Common myeloid progenitor, CD34-positive (primary cell): ENCODE measurements at regions not wholly inside any gene's neighbourhood (a gene's known extent, or its start where the extent isn't known, plus 50 kb on each side); places are given as distances from the start of the nearest gene placed in this dataset.

Experiments
- CTCF ChIA-PET: fragments of 350-600 bp; sonication (Branson Sonifier 250); formaldehyde crosslinking; loops from one replicate; lab custom pipeline; 2021; ENCODE audit warnings: antibody characterized with exemption; lab: Charles Lee
- POLR2A ChIA-PET: fragments of 350-600 bp; sonication (Branson Sonifier 250); formaldehyde crosslinking; loops from one replicate; lab custom pipeline; 2021; ENCODE audit warnings: antibody characterized with exemption; lab: Charles Lee
- DNase-seq, 3 donors: peaks; one replicate each; pipeline versions ENCODE4 v3.0.0 to v3.0.0-alpha.2; 2013
- H3K27ac ChIP-seq, 2 experiments: 1 replicate in 1 of 2; 2 replicates in 1 of 2; pipeline ENCODE4 v1.7.0; 2013; ENCODE audit warnings: inconsistent platforms in 2 of 2, low read length in 2 of 2, mild to moderate bottlenecking in 2 of 2, low read depth in 1 of 2, moderate library complexity in 1 of 2; ENCODE audit not compliant: severe bottlenecking in 2 of 2, insufficient read depth in 1 of 2, poor library complexity in 1 of 2
- H3K27me3 ChIP-seq, 5 experiments: replicated peaks in 2 of 5; 1 replicate in 3 of 5; 2 replicates in 2 of 5; pipeline versions ENCODE4 v1.6.1 to v1.7.0; 2013; ENCODE audit warnings: low read length in 4 of 5, mild to moderate bottlenecking in 2 of 5, moderate library complexity in 2 of 5, inconsistent platforms in 1 of 5; ENCODE audit not compliant: insufficient read depth in 5 of 5, control insufficient read depth in 4 of 5
- H3K36me3 ChIP-seq, 4 experiments: 1 replicate in 2 of 4; 2 replicates in 2 of 4; pipeline versions ENCODE4 v1.6.1 to v1.7.0; 2013; ENCODE audit warnings: low read length in 3 of 4, control low read depth in 1 of 4, mild to moderate bottlenecking in 1 of 4; ENCODE audit not compliant: control insufficient read depth in 4 of 4, insufficient read depth in 4 of 4
- H3K4me1 ChIP-seq, 4 experiments: 1 replicate in 3 of 4; 2 replicates in 1 of 4; pipeline versions ENCODE4 v1.6.1 to v1.7.1; 2013; ENCODE audit warnings: low read length in 3 of 4, mild to moderate bottlenecking in 3 of 4, control low read depth in 1 of 4, inconsistent platforms in 1 of 4, moderate library complexity in 1 of 4; ENCODE audit not compliant: control insufficient read depth in 4 of 4, insufficient read depth in 4 of 4; ENCODE audit errors: control extremely low read depth in 1 of 4
- H3K4me3 ChIP-seq, 7 experiments: 1 replicate in 4 of 7; 2 replicates in 3 of 7; pipeline versions ENCODE4 v1.5.1 to v1.7.0; 2013; ENCODE audit warnings: mild to moderate bottlenecking in 7 of 7, low read length in 6 of 7, moderate library complexity in 6 of 7, inconsistent platforms in 2 of 7, low read depth in 2 of 7, control low read depth in 1 of 7; ENCODE audit not compliant: insufficient read depth in 4 of 7, control insufficient read depth in 1 of 7; ENCODE audit errors: extremely low read depth in 1 of 7
- H3K9me3 ChIP-seq, 5 experiments: 1 replicate in 4 of 5; 2 replicates in 1 of 5; pipeline versions ENCODE4 v1.6.1 to v1.7.1; 2013; ENCODE audit warnings: low read length in 4 of 5, mild to moderate bottlenecking in 2 of 5, inconsistent platforms in 1 of 5, low read depth in 1 of 5, moderate library complexity in 1 of 5; ENCODE audit not compliant: control insufficient read depth in 4 of 5, insufficient read depth in 2 of 5; ENCODE audit errors: control extremely low read depth in 1 of 5
- WGBS: methylation state at CpG from one replicate; pipeline ENCODE4 v1.1.5; 2013; ENCODE audit not compliant: insufficient coverage; 5-methylcytosine and 5-hydroxymethylcytosine counted together

DNA sequence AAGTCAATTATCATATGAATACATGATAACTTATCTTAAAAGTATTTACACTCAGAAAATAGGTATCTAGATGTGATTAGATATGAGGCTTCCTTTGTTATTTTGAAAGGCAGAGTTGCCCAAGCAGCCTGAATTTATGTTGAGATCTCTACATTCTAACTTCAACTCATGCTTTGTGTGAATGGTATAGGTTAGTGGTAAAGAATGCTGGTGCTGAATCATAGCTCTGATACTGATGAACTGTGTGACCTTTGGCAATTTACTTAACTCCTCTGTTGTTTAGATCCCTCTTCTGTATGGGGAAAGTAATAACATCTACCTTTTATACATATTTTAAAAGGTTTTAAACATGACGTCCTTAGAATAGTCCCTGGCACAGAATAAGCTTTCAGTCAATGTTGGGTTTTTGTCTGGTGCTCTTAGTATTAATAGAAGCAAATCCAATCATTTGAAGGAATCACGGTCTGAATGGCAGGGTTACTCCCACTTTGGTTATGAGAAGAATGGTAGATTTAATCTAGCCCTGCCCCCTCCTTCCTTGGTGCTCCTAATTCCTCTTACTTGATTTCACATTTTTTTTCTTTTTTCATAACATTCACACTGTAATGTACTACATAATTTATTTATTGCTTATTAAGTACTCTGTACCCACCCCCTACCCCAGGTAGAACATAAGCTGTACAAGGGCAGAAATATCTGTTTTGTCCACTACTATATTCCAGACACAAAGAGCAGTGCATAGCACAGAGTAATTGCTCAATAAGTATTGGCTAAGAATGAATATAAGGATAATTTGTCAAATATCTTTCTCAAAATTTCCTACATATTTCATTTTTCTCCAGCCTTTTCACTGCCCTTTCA is 203.3 kb upstream of the KRR1 start:
- no peaks in the 10 kb centered on the region for H3K9me3 ChIP-seq
- DNase-seq = no peak
- H3K4me1 ChIP-seq = no peaks in the 10 kb centered on the region
- POLR2A ChIA-PET = no interaction called here
- no CpG with 5 or more reads among the region's 2 CpGs for WGBS
- CTCF ChIA-PET = no interaction called here
- no peaks in the 10 kb centered on the region for H3K36me3 ChIP-seq
- H3K27ac ChIP-seq = no peak overlapping the region
- no peak overlapping the region for H3K4me3 ChIP-seq
- no peaks in the 10 kb centered on the region for H3K27me3 ChIP-seq

DNA sequence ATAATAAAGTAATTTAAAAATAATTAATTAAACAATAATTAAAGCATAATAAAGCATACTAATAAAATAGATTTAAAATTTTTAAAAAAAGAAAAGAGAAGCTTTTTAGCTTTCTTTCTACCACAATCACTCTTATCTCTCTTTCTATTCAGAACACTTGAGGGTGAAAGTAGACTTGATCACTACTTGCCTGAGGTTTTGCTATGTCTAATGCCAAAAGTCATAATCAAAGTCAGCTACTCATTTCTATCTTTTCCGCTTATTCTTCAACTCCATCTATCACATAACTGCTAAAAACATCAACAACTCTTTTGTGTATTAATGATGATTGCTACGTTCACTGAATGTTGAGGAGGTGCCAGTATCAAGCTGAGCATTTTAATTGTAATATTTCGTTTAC is 202.0 kb upstream of the KRR1 start:
- POLR2A ChIA-PET = no interaction called here
- H3K4me1 ChIP-seq = no peaks in the 10 kb centered on the region
- no peak overlapping the region for H3K4me3 ChIP-seq
- WGBS = no CpG with 5 or more reads among the region's 3 CpGs
- H3K27me3 ChIP-seq = no peaks in the 10 kb centered on the region
- H3K36me3 ChIP-seq = no peaks in the 10 kb centered on the region
- no peaks in the 10 kb centered on the region for H3K9me3 ChIP-seq
- no peak overlapping the region for H3K27ac ChIP-seq
- CTCF ChIA-PET = no interaction called here
- DNase-seq = no peak

DNA sequence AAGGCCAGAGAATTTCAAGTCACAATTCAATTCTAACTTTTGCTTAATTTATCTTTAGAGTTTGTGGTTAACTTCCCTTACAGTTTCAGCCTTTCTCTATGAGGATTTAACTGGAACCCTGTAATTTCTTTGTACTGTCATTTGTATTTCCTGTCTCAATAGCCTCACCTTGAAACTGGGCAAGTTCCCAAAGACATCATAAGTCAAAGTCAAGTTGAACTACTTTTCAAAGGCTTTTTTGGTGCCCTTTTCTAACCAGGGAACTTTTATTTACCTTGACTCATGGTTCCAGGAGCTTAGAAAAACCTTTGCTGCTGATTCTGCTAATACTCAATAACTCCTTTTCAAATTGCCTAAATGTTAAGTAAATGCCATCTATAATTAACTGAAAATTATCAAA is 200.8 kb upstream of the KRR1 start:
- Histone ChIP-seq H3K27me3 (no peaks in the 10 kb centered on the region), H3K27ac (no peak overlapping the region), H3K36me3 (no peaks in the 10 kb centered on the region), H3K4me1 (no peaks in the 10 kb centered on the region), H3K4me3 (no peak overlapping the region), H3K9me3 (no peaks in the 10 kb centered on the region)
- DNase-seq = no peak
- POLR2A ChIA-PET = interaction anchor here (0.7 kb wide), 1 partner anchor 95 kb away, joined by 3 read pairs; no protein-coding TSS in a partner anchor
- CTCF ChIA-PET = no interaction called here

DNA sequence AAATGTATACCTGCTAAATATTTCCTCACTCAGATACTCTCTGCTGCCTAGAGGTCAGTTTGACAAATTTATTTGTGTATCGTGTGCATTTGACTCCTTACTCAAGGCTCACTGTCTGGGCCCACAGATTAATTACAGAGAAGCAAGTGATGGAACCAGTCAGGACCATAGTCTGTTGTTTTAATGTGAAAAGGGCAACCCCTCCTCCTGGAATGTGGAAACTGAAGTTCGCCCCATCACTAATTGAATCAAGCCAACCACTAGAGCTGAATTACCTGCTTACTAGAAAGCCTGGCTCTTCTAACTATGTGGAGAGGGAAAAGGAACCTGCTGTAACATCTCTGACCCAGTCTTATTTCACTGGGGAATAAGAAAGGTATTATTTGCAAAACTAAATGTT is 199.9 kb upstream of the KRR1 start:
- no peaks in the 10 kb centered on the region for H3K9me3 ChIP-seq
- POLR2A ChIA-PET = no interaction called here
- no peaks in the 10 kb centered on the region for H3K36me3 ChIP-seq
- DNase-seq = no peak
- peaks cover 0 to 5% (median 3%) of the 10 kb centered on the region in 4 experiments for H3K4me1 ChIP-seq
- no peak overlapping the region for H3K27ac ChIP-seq
- WGBS = no CpG with 5 or more reads among the region's 2 CpGs
- CTCF ChIA-PET = no interaction called here
- no peak overlapping the region for H3K4me3 ChIP-seq
- H3K27me3 ChIP-seq = no peaks in the 10 kb centered on the region

DNA sequence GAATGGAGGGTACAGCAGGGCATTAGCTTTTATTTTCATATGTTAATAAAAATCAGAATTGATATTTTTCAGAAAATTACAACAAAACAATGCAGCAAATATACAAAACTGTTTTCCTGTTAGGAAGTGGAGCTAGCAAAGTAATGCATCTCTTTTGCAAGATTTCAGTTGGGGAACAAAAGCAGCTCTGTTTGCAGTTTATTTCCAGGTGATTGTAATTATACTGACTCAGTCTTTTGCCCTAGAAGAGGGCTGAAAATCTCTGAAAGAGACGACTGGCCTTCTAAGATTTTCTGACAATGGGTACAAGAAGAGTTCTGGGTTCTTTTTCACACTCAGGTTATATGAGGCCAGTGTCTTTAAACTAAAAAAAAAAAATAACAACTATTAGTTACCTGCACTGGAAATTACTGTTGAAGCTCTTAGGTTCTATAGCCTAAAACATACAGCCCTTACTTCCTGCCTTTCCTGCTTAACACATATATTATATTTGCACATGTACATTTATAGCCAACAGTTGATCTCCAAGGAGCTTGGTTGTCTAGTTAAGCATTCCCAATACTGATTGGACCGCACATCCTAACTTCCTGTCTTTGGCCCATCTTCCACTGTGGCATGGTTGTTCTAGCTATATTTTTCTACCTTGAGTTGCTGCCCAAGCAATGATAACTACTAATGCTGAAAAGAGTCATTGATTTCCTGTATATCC is 199.1 kb upstream of the KRR1 start:
- Histone ChIP-seq H3K36me3 (no peaks in the 10 kb centered on the region), H3K4me3 (no peak overlapping the region), H3K4me1 (peaks cover 0 to 11% (median 7%) of the 10 kb centered on the region in 4 experiments), H3K27ac (no peak overlapping the region), H3K9me3 (no peaks in the 10 kb centered on the region), H3K27me3 (no peaks in the 10 kb centered on the region)
- POLR2A ChIA-PET = no interaction called here
- CTCF ChIA-PET = no interaction called here
- DNase-seq = no peak
- 80% methylated on average over 1 of the region's 2 CpGs for WGBS

DNA sequence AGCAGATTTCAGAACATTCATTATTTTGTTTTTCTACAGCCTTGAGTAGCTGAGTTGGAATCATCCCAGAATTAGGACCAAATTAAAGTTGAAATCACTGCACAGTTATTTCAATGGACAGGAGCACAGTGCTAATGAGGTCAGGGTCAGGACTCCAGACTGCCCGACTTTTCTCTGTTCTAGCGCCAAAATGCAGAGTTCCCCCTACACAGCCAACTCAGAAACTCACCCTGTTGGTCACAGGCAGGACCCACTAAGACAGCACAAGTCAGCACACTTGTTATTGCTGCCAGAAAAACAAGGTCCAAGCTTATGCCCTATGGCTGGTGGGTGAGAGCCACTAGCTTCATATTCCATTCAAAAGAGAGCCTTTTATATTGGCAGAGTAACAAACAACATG is 198.1 kb upstream of the KRR1 start:
- no peak overlapping the region for H3K27ac ChIP-seq
- 100% methylated on average over 2 of the region's 2 CpGs for WGBS
- H3K9me3 ChIP-seq = no peaks in the 10 kb centered on the region
- peaks cover 0 to 11% (median 7%) of the 10 kb centered on the region in 4 experiments for H3K4me1 ChIP-seq
- no peak for DNase-seq
- ChIA-PET POLR2A (no interaction called here), CTCF (no interaction called here)
- H3K36me3 ChIP-seq = no peaks in the 10 kb centered on the region
- H3K27me3 ChIP-seq = no peaks in the 10 kb centered on the region
- H3K4me3 ChIP-seq = no peak overlapping the region

DNA sequence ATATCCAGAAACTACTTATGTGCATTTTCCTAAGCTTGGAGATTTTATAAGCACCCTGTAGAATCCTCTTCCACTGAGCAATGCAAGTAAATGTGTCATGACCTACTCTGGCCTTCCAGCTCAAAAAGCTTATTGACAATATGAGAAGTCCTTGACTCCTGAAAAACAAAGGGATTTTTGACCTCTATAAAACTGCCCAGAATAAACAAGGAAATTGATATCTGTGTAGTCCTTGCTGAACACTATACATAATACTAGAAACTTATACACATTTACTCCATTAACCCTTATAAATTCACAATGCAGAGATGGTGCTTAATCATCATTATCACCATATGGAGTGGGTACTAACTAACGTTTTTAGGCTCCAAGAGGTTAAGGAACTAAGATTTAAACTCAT is 197.4 kb upstream of the KRR1 start:
- H3K36me3 ChIP-seq = no peaks in the 10 kb centered on the region
- no peak overlapping the region for H3K4me3 ChIP-seq
- no peak overlapping the region for H3K27ac ChIP-seq
- peaks cover 0 to 11% (median 7%) of the 10 kb centered on the region in 4 experiments for H3K4me1 ChIP-seq
- ChIA-PET POLR2A (no interaction called here), CTCF (no interaction called here)
- DNase-seq = no peak
- H3K9me3 ChIP-seq = no peaks in the 10 kb centered on the region
- H3K27me3 ChIP-seq = no peaks in the 10 kb centered on the region
- 40% methylated on average over 1 of the region's 1 CpG for WGBS
